LNCAP (cell line): ENCODE measurements at regions not wholly inside any gene's neighbourhood (a gene's known extent, or its start where the extent isn't known, plus 50 kb on each side); places are given as distances from the start of the nearest gene placed in this dataset.

Experiments
- CTCF ChIP-seq: fragments of 450-650 bp; IDR thresholded peaks from 2 replicates; pipeline ENCODE4 v1.5.1; 2017; ENCODE audit warnings: mild to moderate bottlenecking

GRCh38 chr5:124262991-124263571, 483.4 kb downstream of the ZNF608 start:
- TF ChIP-seq CTCF, result no peak

- TF ChIP-seq CTCF, result no peak
Measured at GRCh38 chr5:124262470-124262869, 484.0 kb downstream of the ZNF608 start.

- TF ChIP-seq CTCF, result no peak
Measured at GRCh38 chr5:124261848-124262247, 484.6 kb downstream of the ZNF608 start.

- no peak for TF ChIP-seq CTCF
Measured at GRCh38 chr5:124260921-124261515, 485.4 kb downstream of the ZNF608 start.

GRCh38 chr5:124259017-124259416, 487.4 kb downstream of the ZNF608 start:
- no peak for TF ChIP-seq CTCF

GRCh38 chr5:124257048-124257447, 489.4 kb downstream of the ZNF608 start:
- TF ChIP-seq CTCF, result no peak

GRCh38 chr5:124253203-124253810, 493.1 kb downstream of the ZNF608 start:
- no peak for TF ChIP-seq CTCF
